ENCODE measurements at regions not wholly inside any gene's neighbourhood (a gene's known extent, or its start where the extent isn't known, plus 50 kb on each side); places are given as distances from the start of the nearest gene placed in this dataset.

DNA sequence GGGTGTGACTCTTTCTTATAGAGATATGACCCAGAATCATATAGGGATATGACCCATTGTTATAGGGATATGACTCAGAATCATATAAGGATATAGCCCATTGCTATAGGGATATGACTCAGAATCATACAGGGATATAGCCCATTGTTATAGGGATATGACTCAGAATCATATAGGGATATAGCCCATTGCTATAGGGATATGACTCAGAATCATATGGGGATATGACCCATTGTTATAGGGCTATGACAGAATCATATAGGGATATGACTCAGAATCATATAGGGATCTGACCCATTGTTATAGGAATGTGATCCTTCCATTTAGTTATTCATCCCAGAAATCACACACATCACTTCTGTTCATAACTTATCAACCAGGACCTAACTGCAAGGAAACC is 312.2 kb upstream of the ADARB2 start:
- no peaks in the 10 kb centered on the region for H3K36me3 ChIP-seq (ENCODE audit: insufficient read depth, low read length)
- H3K27ac ChIP-seq (ENCODE audit: low read depth, low read length, poor library complexity, severe bottlenecking): no peak overlapping the region
- no peaks in the 10 kb centered on the region for H3K9me3 ChIP-seq (ENCODE audit: low read length)
- DNase-seq (ENCODE audit: low spot score): no peak
- ChIA-PET CTCF (ENCODE audit: unreplicated experiment) (no interaction called here), POLR2A (no interaction called here)
- no peak overlapping the region for H3K4me2 ChIP-seq (ENCODE audit: low read length)
- TF ChIP-seq, protein P1, sequence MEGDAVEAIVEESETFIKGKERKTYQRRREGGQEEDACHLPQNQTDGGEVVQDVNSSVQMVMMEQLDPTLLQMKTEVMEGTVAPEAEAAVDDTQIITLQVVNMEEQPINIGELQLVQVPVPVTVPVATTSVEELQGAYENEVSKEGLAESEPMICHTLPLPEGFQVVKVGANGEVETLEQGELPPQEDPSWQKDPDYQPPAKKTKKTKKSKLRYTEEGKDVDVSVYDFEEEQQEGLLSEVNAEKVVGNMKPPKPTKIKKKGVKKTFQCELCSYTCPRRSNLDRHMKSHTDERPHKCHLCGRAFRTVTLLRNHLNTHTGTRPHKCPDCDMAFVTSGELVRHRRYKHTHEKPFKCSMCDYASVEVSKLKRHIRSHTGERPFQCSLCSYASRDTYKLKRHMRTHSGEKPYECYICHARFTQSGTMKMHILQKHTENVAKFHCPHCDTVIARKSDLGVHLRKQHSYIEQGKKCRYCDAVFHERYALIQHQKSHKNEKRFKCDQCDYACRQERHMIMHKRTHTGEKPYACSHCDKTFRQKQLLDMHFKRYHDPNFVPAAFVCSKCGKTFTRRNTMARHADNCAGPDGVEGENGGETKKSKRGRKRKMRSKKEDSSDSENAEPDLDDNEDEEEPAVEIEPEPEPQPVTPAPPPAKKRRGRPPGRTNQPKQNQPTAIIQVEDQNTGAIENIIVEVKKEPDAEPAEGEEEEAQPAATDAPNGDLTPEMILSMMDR (conservative IDR thresholded peaks at IDR 0.05; ENCODE audit: low read length): no peak
- TF ChIP-seq EZH2phosphoT487 (IDR thresholded peaks at IDR 0.05; ENCODE audit: borderline replicate concordance, low read depth, low read length): no peak
- intact Hi-C loops (cut with micrococcal nuclease; ENCODE audit: unreplicated experiment): no loop called here
- no TSS peak for BruUV-seq (replicated peaks)
- H3K4me1 ChIP-seq (ENCODE audit: insufficient read depth, low read length, poor library complexity, severe bottlenecking): no peaks in the 10 kb centered on the region
- no peaks in the 10 kb centered on the region for H3K9me2 ChIP-seq (ENCODE audit: insufficient read depth, low read length)
- no peaks in the 10 kb centered on the region for H4K20me1 ChIP-seq (ENCODE audit: insufficient read depth, low read length)
- H3K79me2 ChIP-seq (ENCODE audit: insufficient read depth, low read depth, low read length): no peaks in the 10 kb centered on the region
- no peak overlapping the region for H2AFZ ChIP-seq (ENCODE audit: low read length)
- H3K4me3 ChIP-seq (ENCODE audit: low read depth, low read length, poor library complexity, severe bottlenecking): no peak overlapping the region

DNA sequence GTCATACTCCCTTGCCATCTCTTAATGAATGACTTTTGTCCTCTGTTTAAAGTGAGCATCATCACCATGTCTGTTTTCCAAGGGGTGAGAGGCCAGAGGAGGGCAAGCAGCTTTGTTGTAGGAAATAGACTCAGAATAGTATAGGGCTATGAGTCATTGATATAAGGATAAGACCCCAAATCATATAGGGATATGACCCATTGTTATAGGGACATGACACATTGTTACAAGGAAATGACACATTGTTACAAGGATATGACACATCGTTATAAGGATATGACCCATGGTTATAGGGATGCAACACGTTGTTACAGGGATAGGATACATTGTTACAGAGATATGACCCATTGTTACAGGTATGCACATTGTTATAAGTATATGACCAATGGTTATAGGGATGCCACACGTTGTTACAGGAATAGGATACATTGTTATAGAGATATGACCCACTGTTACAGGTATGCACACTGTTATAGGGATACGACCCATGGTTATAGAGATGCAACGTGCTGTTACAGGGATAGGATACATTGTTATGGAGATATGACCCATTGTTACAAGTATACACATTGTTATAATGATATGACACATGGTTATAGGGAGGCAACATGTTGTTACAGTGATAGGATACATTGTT is 311.1 kb upstream of the ADARB2 start:
- no TSS peak for BruUV-seq (replicated peaks)

DNA sequence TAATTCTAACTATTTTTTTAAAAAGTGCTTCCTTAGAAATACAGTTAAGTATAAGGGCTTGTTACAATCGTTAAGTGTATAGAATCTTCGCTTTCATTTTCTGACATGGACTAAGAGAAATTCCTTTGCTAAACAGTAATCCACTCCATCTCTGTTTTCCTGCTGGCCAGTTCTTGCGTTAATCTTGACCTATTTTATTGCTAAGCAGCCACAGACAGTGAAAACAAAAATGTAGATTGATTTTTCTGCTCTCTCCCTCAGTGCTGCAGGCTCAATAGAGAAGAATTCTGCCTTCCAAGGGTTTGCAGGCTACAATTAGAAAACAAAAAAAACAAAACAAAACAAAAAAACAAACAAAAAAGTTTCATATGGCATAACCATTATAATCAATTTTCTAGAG is 310.4 kb upstream of the ADARB2 start:
- no peaks in the 10 kb centered on the region for H3K9me3 ChIP-seq (ENCODE audit: low read length)
- no TSS peak for BruUV-seq (replicated peaks)
- ChIA-PET CTCF (ENCODE audit: unreplicated experiment) (no interaction called here), POLR2A (interaction anchor here (0.5 kb wide), 1 partner anchor 234 kb away, joined by 3 read pairs; no protein-coding TSS in a partner anchor)
- no peaks in the 10 kb centered on the region for H3K79me2 ChIP-seq (ENCODE audit: insufficient read depth, low read depth, low read length)
- H3K4me2 ChIP-seq (ENCODE audit: low read length): no peak overlapping the region
- intact Hi-C loops (cut with micrococcal nuclease; ENCODE audit: unreplicated experiment): no loop called here
- H3K4me3 ChIP-seq (ENCODE audit: low read depth, low read length, poor library complexity, severe bottlenecking): no peak overlapping the region
- no peak overlapping the region for H3K27ac ChIP-seq (ENCODE audit: low read depth, low read length, poor library complexity, severe bottlenecking)
- DNase-seq (ENCODE audit: low spot score): no peak
- no peaks in the 10 kb centered on the region for H3K36me3 ChIP-seq (ENCODE audit: insufficient read depth, low read length)
- TF ChIP-seq, protein P1 (conservative IDR thresholded peaks at IDR 0.05; ENCODE audit: low read length): no peak
- no peak for TF ChIP-seq EZH2phosphoT487 (IDR thresholded peaks at IDR 0.05; ENCODE audit: borderline replicate concordance, low read depth, low read length)
- H3K9me2 ChIP-seq (ENCODE audit: insufficient read depth, low read length): no peaks in the 10 kb centered on the region
- H4K20me1 ChIP-seq (ENCODE audit: insufficient read depth, low read length): no peaks in the 10 kb centered on the region
- H2AFZ ChIP-seq (ENCODE audit: low read length): no peak overlapping the region
- H3K4me1 ChIP-seq (ENCODE audit: insufficient read depth, low read length, poor library complexity, severe bottlenecking): no peaks in the 10 kb centered on the region

More for the DNA sequence above, 311.1 kb upstream of the ADARB2 start:
- Histone ChIP-seq H3K4me1 (ENCODE audit: insufficient read depth, low read length, poor library complexity, severe bottlenecking) (no peaks in the 10 kb centered on the region), H3K9me3 (ENCODE audit: low read length) (no peaks in the 10 kb centered on the region), H3K36me3 (ENCODE audit: insufficient read depth, low read length) (no peaks in the 10 kb centered on the region), H3K4me2 (ENCODE audit: low read length) (no peak overlapping the region), H3K79me2 (ENCODE audit: insufficient read depth, low read depth, low read length) (no peaks in the 10 kb centered on the region), H3K9me2 (ENCODE audit: insufficient read depth, low read length) (no peaks in the 10 kb centered on the region), H3K4me3 (ENCODE audit: low read depth, low read length, poor library complexity, severe bottlenecking) (no peak overlapping the region), H3K27ac (ENCODE audit: low read depth, low read length, poor library complexity, severe bottlenecking) (no peak overlapping the region), H4K20me1 (ENCODE audit: insufficient read depth, low read length) (no peaks in the 10 kb centered on the region), H2AFZ (ENCODE audit: low read length) (no peak overlapping the region)
- TF ChIP-seq, protein P1 (conservative IDR thresholded peaks at IDR 0.05; ENCODE audit: low read length): no peak
- TF ChIP-seq EZH2phosphoT487 (IDR thresholded peaks at IDR 0.05; ENCODE audit: borderline replicate concordance, low read depth, low read length): no peak
- POLR2A ChIA-PET: no interaction called here
- CTCF ChIA-PET (ENCODE audit: unreplicated experiment): no interaction called here
- intact Hi-C loops (cut with micrococcal nuclease; ENCODE audit: unreplicated experiment): no loop called here
- no peak for DNase-seq (ENCODE audit: low spot score)
